MCF 10A (cell line): ENCODE measurements at regions not wholly inside any gene's neighbourhood (a gene's known extent, or its start where the extent isn't known, plus 50 kb on each side); places are given as distances from the start of the nearest gene placed in this dataset.

Source experiments
- BruUV-seq: library from RNA; stranded (reverse); fragments of 400-500 nt; replicated peaks from 2 replicates; lab custom pipeline; 2021; lab: Mats Ljungman, UMichigan
- CTCF ChIA-PET: fragments of 300-600 bp; sonication (Branson Sonifier 250); formaldehyde crosslinking; extraction: SDS; loops from one replicate; lab custom pipeline; 2021; ENCODE audit warnings: antibody characterized with exemption, inconsistent platforms; lab: Yijun Ruan, JAX
- POLR2A ChIA-PET: fragments of 300-600, 350-650 bp; sonication (Branson Sonifier 250); formaldehyde crosslinking; extraction: SDS; loops from one replicate; lab custom pipeline; 2020; ENCODE audit warnings: antibody characterized with exemption, inconsistent platforms; lab: Yijun Ruan, JAX
- DNase-seq: peaks from one replicate; pipeline ENCODE4 v3.0.0-alpha.2; 2018; ENCODE audit not compliant: unreplicated experiment
- H3K27ac Mint-ChIP-seq: one replicate; pipeline ENCODE4 v1.8.0; 2022; ENCODE audit warnings: mild to moderate bottlenecking, low read depth, mixed read lengths; ENCODE audit not compliant: unreplicated experiment
- H3K27me3 Mint-ChIP-seq: one replicate; pipeline ENCODE4 v1.8.0; 2022; ENCODE audit warnings: mixed read lengths; ENCODE audit not compliant: insufficient read depth, unreplicated experiment
- H3K36me3 Mint-ChIP-seq: one replicate; pipeline ENCODE4 v1.8.0; 2022; ENCODE audit warnings: mild to moderate bottlenecking, moderate library complexity, mixed read lengths; ENCODE audit not compliant: insufficient read depth, unreplicated experiment
- H3K4me1 Mint-ChIP-seq: one replicate; pipeline ENCODE4 v1.8.0; 2022; ENCODE audit warnings: mixed read lengths; ENCODE audit not compliant: insufficient read depth, unreplicated experiment
- H3K4me3 Mint-ChIP-seq: one replicate; pipeline ENCODE4 v1.8.0; 2022; ENCODE audit warnings: mild to moderate bottlenecking, moderate library complexity, mixed read lengths; ENCODE audit not compliant: unreplicated experiment
- H3K9me3 Mint-ChIP-seq: one replicate; pipeline ENCODE4 v1.8.0; 2022; ENCODE audit warnings: mixed read lengths; ENCODE audit not compliant: unreplicated experiment
- intact Hi-C: fragments of 100-400 bp; cut with micrococcal nuclease; formaldehyde crosslinking; loops from 2 replicates; pipeline ENCODE4 v1.14.1; 2022
- TF ChIP-seq, protein P1 (sequence below): fragments of 200-600 bp; IDR thresholded peaks from one replicate; pipeline ENCODE4 v1.8.0; 2022; ENCODE audit warnings: antibody characterized with exemption, mild to moderate bottlenecking; ENCODE audit not compliant: unreplicated experiment

DNA sequence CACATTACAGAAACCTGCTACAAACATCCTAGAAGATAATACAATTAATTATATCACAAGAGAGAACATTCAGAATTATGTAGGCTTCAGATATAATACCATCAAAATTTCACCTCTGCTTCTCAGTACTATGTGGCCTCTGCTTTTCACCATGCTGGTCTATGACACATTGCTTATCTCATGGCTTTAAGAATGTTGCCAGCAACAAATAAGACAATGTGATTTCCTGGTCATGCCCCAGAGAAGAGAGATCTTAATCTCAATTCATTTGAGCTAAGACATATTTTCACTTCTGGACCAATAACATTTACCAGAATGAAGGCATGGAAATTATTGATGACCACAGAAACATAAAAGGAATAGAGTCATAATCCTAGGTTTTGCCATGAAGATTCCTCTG, 1233.4 kb upstream of the ADGRL3 start:
- Mint-ChIP-seq H3K9me3 (no peaks in the 10 kb centered on the region), H3K27me3 (no peaks in the 10 kb centered on the region), H3K36me3 (no peaks in the 10 kb centered on the region), H3K4me3 (no peak overlapping the region), H3K27ac (no peak overlapping the region), H3K4me1 (no peaks in the 10 kb centered on the region)
- DNase-seq = no peak
- ChIA-PET CTCF (no interaction called here), POLR2A (no interaction called here)
- intact Hi-C loops = no loop called here
- BruUV-seq = no TSS peak
- TF ChIP-seq, protein P1, sequence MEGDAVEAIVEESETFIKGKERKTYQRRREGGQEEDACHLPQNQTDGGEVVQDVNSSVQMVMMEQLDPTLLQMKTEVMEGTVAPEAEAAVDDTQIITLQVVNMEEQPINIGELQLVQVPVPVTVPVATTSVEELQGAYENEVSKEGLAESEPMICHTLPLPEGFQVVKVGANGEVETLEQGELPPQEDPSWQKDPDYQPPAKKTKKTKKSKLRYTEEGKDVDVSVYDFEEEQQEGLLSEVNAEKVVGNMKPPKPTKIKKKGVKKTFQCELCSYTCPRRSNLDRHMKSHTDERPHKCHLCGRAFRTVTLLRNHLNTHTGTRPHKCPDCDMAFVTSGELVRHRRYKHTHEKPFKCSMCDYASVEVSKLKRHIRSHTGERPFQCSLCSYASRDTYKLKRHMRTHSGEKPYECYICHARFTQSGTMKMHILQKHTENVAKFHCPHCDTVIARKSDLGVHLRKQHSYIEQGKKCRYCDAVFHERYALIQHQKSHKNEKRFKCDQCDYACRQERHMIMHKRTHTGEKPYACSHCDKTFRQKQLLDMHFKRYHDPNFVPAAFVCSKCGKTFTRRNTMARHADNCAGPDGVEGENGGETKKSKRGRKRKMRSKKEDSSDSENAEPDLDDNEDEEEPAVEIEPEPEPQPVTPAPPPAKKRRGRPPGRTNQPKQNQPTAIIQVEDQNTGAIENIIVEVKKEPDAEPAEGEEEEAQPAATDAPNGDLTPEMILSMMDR = no peak

DNA sequence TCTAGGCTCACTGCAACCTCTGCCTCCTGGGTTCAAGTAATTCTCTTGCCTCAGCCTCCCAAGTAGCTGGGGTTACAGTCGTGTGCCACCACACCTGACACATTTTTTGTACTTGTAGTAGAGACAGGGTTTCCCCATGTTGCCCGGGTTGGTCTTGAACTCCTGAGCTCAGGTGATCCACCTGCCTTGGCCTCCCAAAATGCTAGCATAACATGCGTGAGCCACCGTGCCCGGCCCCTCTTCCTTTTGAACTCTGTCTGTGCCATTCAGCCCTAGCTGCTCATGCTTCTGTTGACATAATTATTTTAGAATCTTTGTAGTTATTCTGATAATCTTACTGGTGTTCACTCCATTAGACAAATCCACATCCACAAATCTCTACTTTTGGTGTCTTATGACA, 1231.3 kb upstream of the ADGRL3 start:
- no TSS peak for BruUV-seq
- no peaks in the 10 kb centered on the region for H3K36me3 Mint-ChIP-seq
- TF ChIP-seq, protein P1 = no peak
- H3K27me3 Mint-ChIP-seq = no peaks in the 10 kb centered on the region
- H3K4me1 Mint-ChIP-seq = no peaks in the 10 kb centered on the region
- ChIA-PET POLR2A (no interaction called here), CTCF (interaction anchor here (0.7 kb wide), 1 partner anchor 525 kb away, joined by 3 read pairs; no protein-coding TSS in a partner anchor)
- H3K9me3 Mint-ChIP-seq = no peaks in the 10 kb centered on the region
- no peak overlapping the region for H3K4me3 Mint-ChIP-seq
- H3K27ac Mint-ChIP-seq = no peak overlapping the region
- DNase-seq = no peak
- intact Hi-C loops = no loop called here

DNA sequence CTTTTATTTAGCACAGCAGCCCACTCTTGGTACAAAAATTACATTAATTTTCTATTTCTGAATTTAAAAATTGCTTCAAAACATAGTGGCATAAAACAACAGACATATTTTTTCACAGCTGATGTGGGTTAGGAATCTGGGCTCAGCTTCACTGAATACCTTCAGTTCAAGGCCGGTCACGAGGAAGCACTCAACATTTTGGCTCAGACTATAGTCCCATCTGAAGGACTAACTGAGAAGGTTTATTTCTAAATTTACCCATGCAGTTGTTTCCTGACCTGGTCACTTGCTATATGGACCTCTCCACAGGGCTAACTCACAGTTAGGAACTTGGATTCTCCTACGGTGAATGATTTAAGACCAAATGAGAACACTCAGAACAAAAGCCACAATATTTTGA, 1230.2 kb upstream of the ADGRL3 start:
- DNase-seq = no peak
- H3K4me1 Mint-ChIP-seq = no peaks in the 10 kb centered on the region
- no peaks in the 10 kb centered on the region for H3K9me3 Mint-ChIP-seq
- intact Hi-C loops = no loop called here
- no TSS peak for BruUV-seq
- no peaks in the 10 kb centered on the region for H3K27me3 Mint-ChIP-seq
- no peak overlapping the region for H3K4me3 Mint-ChIP-seq
- ChIA-PET POLR2A (no interaction called here), CTCF (no interaction called here)
- peak overlapping the region; percentile 27 for H3K27ac Mint-ChIP-seq
- TF ChIP-seq, protein P1 = no peak
- no peaks in the 10 kb centered on the region for H3K36me3 Mint-ChIP-seq

DNA sequence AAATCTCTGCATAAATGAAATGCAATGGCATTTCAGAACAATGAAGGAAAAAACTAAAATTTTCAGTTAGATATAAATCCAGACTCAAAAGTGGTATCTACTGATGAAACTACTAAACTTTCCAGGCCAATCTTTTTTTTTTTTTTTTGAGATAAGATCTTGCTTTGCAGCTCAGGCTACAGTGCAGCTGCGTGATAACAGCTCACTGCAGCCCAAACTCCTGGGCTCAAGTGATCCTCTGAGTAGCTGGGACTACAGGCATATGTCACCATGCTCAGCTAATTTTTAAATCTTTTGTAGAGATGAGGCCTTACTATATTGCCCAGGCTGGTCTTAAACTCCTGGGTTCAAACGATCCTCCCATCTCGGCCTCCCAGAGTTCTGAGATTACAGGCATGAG, 1228.2 kb upstream of the ADGRL3 start:
- Mint-ChIP-seq H3K9me3 (no peaks in the 10 kb centered on the region), H3K27me3 (no peaks in the 10 kb centered on the region), H3K36me3 (no peaks in the 10 kb centered on the region), H3K4me1 (no peaks in the 10 kb centered on the region), H3K27ac (no peak overlapping the region), H3K4me3 (no peak overlapping the region)
- intact Hi-C loops = no loop called here
- ChIA-PET POLR2A (no interaction called here), CTCF (no interaction called here)
- TF ChIP-seq, protein P1 = no peak
- no TSS peak for BruUV-seq
- DNase-seq = no peak
